Osteoblast (primary cell): ENCODE measurements at regions not wholly inside any gene's neighbourhood (a gene's known extent, or its start where the extent isn't known, plus 50 kb on each side); places are given as distances from the start of the nearest gene placed in this dataset.

ENCODE experiments used
- DNase-seq: peaks from one replicate; pipeline ENCODE4 v3.0.0; 2011; ENCODE audit warnings: low spot score, mixed read lengths; ENCODE audit not compliant: insufficient read length; ENCODE audit errors: missing footprints
- H2AFZ ChIP-seq: 2 replicates; pipeline ENCODE4 v1.6.0; 2011; ENCODE audit warnings: mild to moderate bottlenecking, low read length
- H3K27ac ChIP-seq: 2 replicates; pipeline ENCODE4 v1.5.1; 2011; ENCODE audit warnings: mild to moderate bottlenecking, low read depth, low read length, moderate library complexity
- H3K27me3 ChIP-seq: 2 replicates; pipeline ENCODE4 v1.6.0; 2012; ENCODE audit warnings: mild to moderate bottlenecking, control low read depth, inconsistent platforms, low read length, moderate library complexity; ENCODE audit not compliant: insufficient read depth
- H3K36me3 ChIP-seq: 2 replicates; pipeline ENCODE4 v1.5.1; 2011; ENCODE audit warnings: mild to moderate bottlenecking, low read length, control low read depth, moderate library complexity; ENCODE audit not compliant: insufficient read depth
- H3K4me1 ChIP-seq: 2 replicates; pipeline ENCODE4 v1.5.1; 2011; ENCODE audit warnings: mild to moderate bottlenecking, low read length, control low read depth, moderate library complexity; ENCODE audit not compliant: insufficient read depth
- H3K4me2 ChIP-seq: 2 replicates; pipeline ENCODE4 v1.6.0; 2011; ENCODE audit warnings: mild to moderate bottlenecking, low read length; ENCODE audit not compliant: insufficient read depth
- H3K4me3 ChIP-seq: fragments of 200-600 bp; sonication (generic); 3 replicates; pipeline ENCODE4 v1.5.1; 2012; ENCODE audit warnings: mild to moderate bottlenecking, low read length, inconsistent platforms; ENCODE audit not compliant: insufficient read depth
- H3K79me2 ChIP-seq: 2 replicates; pipeline ENCODE4 v1.6.0; 2012; ENCODE audit warnings: mild to moderate bottlenecking, low read length, control low read depth, inconsistent platforms; ENCODE audit not compliant: insufficient read depth
- H3K9me3 ChIP-seq: 2 replicates; pipeline ENCODE4 v1.5.1; 2011; ENCODE audit warnings: low read depth, low read length, control low read depth
- H4K20me1 ChIP-seq: 2 replicates; pipeline ENCODE4 v1.6.0; 2012; ENCODE audit warnings: mild to moderate bottlenecking, low read length, control low read depth; ENCODE audit not compliant: insufficient read depth
- TF ChIP-seq, protein P1 (sequence below): IDR thresholded peaks from 2 replicates; pipeline ENCODE4 v1.5.1; 2011; ENCODE audit warnings: mild to moderate bottlenecking, low read depth, low read length, moderate library complexity; ENCODE audit errors: extremely low read depth

DNA sequence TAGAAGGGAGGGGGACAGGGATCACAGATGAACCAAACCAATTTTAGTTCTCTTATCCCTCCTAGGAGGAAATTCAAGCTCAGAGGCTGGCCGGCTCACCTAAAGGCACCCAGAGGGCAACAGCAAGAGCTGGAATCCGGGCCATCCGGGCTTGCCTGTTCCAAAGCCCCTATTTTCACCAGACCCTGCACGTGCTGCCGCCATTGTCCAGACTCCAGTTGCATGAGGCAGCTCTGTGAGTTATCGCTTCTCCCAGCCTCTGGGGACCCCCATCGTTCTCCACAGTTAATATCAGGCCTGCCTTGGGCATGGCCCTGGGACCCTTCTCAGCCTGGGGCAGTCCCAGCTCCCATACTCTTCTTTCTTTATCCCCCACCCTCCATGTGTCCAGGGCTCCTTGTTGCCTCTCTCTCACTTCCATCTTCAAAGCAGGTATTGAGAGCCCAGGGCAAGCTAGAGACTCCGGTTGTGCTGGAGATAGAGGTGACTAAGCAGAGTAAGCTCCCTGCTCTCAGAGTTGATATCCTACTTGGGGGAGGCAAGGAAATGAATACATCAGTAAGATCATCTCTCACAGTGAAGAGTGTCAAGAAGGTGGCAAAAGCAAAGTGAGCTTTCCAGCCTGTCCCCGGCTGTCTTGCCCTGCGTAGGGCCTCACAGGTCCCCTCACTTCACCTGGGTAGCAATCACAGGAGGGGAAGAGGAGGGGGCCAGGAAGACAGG is 322.8 kb downstream of the UACA start:
- Histone ChIP-seq H3K9me3 (no peaks in the 10 kb centered on the region), H4K20me1 (no peaks in the 10 kb centered on the region), H3K4me3 (no peak overlapping the region), H3K79me2 (no peaks in the 10 kb centered on the region), H3K4me2 (no peak overlapping the region), H3K27ac (no peak overlapping the region), H3K4me1 (no peaks in the 10 kb centered on the region), H2AFZ (no peak overlapping the region), H3K36me3 (no peaks in the 10 kb centered on the region), H3K27me3 (peaks cover 75% of the 10 kb centered on the region)
- DNase-seq = no peak
- TF ChIP-seq, protein P1, sequence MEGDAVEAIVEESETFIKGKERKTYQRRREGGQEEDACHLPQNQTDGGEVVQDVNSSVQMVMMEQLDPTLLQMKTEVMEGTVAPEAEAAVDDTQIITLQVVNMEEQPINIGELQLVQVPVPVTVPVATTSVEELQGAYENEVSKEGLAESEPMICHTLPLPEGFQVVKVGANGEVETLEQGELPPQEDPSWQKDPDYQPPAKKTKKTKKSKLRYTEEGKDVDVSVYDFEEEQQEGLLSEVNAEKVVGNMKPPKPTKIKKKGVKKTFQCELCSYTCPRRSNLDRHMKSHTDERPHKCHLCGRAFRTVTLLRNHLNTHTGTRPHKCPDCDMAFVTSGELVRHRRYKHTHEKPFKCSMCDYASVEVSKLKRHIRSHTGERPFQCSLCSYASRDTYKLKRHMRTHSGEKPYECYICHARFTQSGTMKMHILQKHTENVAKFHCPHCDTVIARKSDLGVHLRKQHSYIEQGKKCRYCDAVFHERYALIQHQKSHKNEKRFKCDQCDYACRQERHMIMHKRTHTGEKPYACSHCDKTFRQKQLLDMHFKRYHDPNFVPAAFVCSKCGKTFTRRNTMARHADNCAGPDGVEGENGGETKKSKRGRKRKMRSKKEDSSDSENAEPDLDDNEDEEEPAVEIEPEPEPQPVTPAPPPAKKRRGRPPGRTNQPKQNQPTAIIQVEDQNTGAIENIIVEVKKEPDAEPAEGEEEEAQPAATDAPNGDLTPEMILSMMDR = no peak

DNA sequence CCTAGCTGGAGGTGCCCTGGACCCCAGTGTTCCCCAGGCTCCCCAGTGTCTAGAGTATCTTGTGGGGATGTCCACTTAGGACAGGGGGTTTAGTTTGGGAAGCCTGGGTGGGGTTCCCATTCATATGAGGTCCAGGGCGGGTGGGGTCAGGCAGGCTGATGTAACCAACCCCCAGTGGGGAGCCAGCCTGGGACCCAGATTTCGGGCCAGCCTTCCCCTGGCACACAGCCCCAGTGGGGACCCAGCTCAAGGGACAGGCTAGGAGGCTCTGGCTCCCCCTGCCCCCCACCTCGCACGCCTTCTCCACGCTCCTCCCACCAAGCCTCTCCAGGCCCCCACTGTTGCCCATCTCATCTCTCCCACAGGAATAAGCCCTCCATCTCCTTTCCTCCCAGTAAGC is 323.5 kb downstream of the UACA start:
- no peaks in the 10 kb centered on the region for H3K79me2 ChIP-seq
- DNase-seq = no peak
- TF ChIP-seq, protein P1 = no peak
- peaks cover 76% of the 10 kb centered on the region for H3K27me3 ChIP-seq
- no peak overlapping the region for H3K4me2 ChIP-seq
- no peaks in the 10 kb centered on the region for H3K36me3 ChIP-seq
- no peak overlapping the region for H3K4me3 ChIP-seq
- H3K4me1 ChIP-seq = no peaks in the 10 kb centered on the region
- H3K9me3 ChIP-seq = no peaks in the 10 kb centered on the region
- H2AFZ ChIP-seq = no peak overlapping the region
- H4K20me1 ChIP-seq = no peaks in the 10 kb centered on the region
- no peak overlapping the region for H3K27ac ChIP-seq

DNA sequence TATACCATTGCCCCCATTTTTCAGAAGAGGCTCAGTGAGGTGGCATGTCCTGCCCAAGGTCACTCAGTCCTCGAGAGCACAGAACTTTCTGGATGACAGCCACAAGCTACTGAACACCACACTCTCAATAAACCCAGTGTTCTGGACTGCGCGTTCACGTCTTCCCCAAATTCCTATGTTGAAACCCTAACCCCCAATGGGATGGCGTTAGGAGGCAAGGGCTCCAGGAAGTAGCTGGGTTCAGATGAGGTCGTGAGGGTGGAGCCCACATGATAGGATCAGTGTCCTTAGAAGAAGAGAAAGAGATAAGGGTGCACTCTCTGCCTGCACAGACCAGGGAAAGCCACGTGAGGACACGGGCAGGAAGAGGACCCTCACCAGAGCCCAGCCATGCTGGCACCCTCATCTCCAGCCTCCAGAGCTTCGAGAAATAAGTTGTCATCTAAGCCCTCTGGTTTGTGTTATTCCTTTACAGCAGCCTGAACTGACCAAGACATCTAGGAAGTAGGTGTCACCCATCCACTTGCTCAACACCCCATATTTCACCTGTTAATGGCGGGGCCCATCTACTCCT is 324.0 kb downstream of the UACA start:
- Histone ChIP-seq H3K36me3 (no peaks in the 10 kb centered on the region), H3K79me2 (no peaks in the 10 kb centered on the region), H3K27ac (no peak overlapping the region), H4K20me1 (no peaks in the 10 kb centered on the region), H3K9me3 (no peaks in the 10 kb centered on the region), H3K4me3 (no peak overlapping the region), H3K4me2 (no peak overlapping the region), H2AFZ (no peak overlapping the region), H3K4me1 (no peaks in the 10 kb centered on the region), H3K27me3 (peaks cover 74% of the 10 kb centered on the region)
- TF ChIP-seq, protein P1 = no peak
- DNase-seq = no peak

DNA sequence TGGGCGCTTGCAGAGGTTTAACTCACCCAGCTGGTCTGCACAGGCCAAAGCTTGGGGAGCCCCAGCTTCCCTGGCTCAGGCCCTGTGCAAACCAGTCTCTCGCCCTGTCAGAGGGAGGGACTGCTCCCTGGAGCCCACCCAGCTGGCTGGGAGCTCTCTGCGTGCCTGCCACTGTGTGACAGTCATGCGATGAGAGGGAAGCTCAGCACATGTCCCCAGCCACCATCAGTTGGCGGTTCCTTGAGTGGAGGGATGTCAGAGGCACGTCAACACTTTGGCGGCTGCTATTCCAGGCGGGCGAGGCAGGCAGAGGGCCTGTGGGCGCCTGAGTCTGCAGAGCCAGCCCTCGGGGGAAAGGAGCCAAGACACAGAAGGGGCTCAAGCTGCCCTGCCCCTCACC is 324.6 kb downstream of the UACA start:
- H4K20me1 ChIP-seq = no peaks in the 10 kb centered on the region
- TF ChIP-seq, protein P1 = no peak
- no peak for DNase-seq
- H3K4me3 ChIP-seq = no peak overlapping the region
- no peaks in the 10 kb centered on the region for H3K79me2 ChIP-seq
- no peak overlapping the region for H2AFZ ChIP-seq
- no peak overlapping the region for H3K4me2 ChIP-seq
- no peak overlapping the region for H3K27ac ChIP-seq
- H3K27me3 ChIP-seq = peaks cover 73% of the 10 kb centered on the region
- H3K4me1 ChIP-seq = no peaks in the 10 kb centered on the region
- H3K36me3 ChIP-seq = no peaks in the 10 kb centered on the region
- H3K9me3 ChIP-seq = no peaks in the 10 kb centered on the region
